Fibroblast of lung (primary cell): ENCODE measurements at regions not wholly inside any gene's neighbourhood (a gene's known extent, or its start where the extent isn't known, plus 50 kb on each side); places are given as distances from the start of the nearest gene placed in this dataset.

Experiments
- DNase-seq, 2 donors: peaks; one replicate each; pipeline versions ENCODE4 v3.0.0 to v3.0.0-alpha.2; 2010; ENCODE audit warnings: low read depth in 2 of 2
- H2AFZ ChIP-seq: 2 replicates; pipeline ENCODE4 v1.5.1; 2012; ENCODE audit warnings: low read length, control low read depth, inconsistent platforms
- H3K27ac ChIP-seq: 2 replicates; pipeline ENCODE4 v1.5.1; 2011; ENCODE audit warnings: low read length, control low read depth; ENCODE audit not compliant: insufficient read depth
- H3K27me3 ChIP-seq: 2 replicates; pipeline ENCODE4 v1.5.1; 2011; ENCODE audit warnings: mild to moderate bottlenecking, low read length; ENCODE audit not compliant: control insufficient read depth, insufficient read depth
- H3K36me3 ChIP-seq: 2 replicates; pipeline ENCODE4 v1.5.1; 2011; ENCODE audit warnings: low read length; ENCODE audit not compliant: control insufficient read depth, insufficient read depth
- H3K4me1 ChIP-seq: 2 replicates; pipeline ENCODE4 v1.5.1; 2011; ENCODE audit warnings: low read length; ENCODE audit not compliant: control insufficient read depth, insufficient read depth; ENCODE audit errors: extremely low read depth
- H3K4me2 ChIP-seq: 2 replicates; pipeline ENCODE4 v1.5.1; 2011; ENCODE audit warnings: low read length, control low read depth; ENCODE audit not compliant: insufficient read depth; ENCODE audit errors: extremely low read depth
- H3K4me3 ChIP-seq, 4 experiments: fragments of 200-600 bp in 1 of 4; sonication (generic) in 1 of 4; replicated peaks in 1 of 4; 2 replicates each; pipeline ENCODE4 v1.5.1; 2011 to 2016; ENCODE audit warnings: low read length in 4 of 4, low read depth in 3 of 4, mild to moderate bottlenecking in 3 of 4, control low read depth in 2 of 4, inconsistent platforms in 1 of 4, mixed read lengths in 1 of 4; ENCODE audit not compliant: insufficient read depth in 1 of 4; ENCODE audit errors: control extremely low read depth in 1 of 4
- H3K79me2 ChIP-seq: 2 replicates; pipeline ENCODE4 v1.5.1; 2012; ENCODE audit warnings: mild to moderate bottlenecking, low read length, inconsistent platforms; ENCODE audit not compliant: control insufficient read depth, insufficient read depth
- H3K9ac ChIP-seq: 2 replicates; pipeline ENCODE4 v1.5.1; 2011; ENCODE audit warnings: mild to moderate bottlenecking, low read length, control low read depth; ENCODE audit not compliant: insufficient read depth
- H3K9me3 ChIP-seq: 2 replicates; pipeline ENCODE4 v1.5.1; 2012; ENCODE audit warnings: low read depth, low read length; ENCODE audit not compliant: control insufficient read depth, insufficient read depth
- H4K20me1 ChIP-seq: 2 replicates; pipeline ENCODE4 v1.5.1; 2011; ENCODE audit warnings: low read length; ENCODE audit not compliant: control insufficient read depth, insufficient read depth; ENCODE audit errors: extremely low read depth
- CTCF ChIP-seq, 2 donors: IDR thresholded peaks in 1 of 2; conservative IDR thresholded peaks in 1 of 2; 1 replicate in 1 of 2; 2 replicates in 1 of 2; pipeline ENCODE4 v1.5.1; 2011 to 2012; ENCODE audit warnings: low read length in 2 of 2, control low read depth in 1 of 2, inconsistent platforms in 1 of 2, low read depth in 1 of 2, mild to moderate bottlenecking in 1 of 2
- EZH2 ChIP-seq: IDR thresholded peaks from 2 replicates; pipeline ENCODE4 v1.5.1; 2012; ENCODE audit warnings: low read length, control low read depth, mild to moderate bottlenecking; ENCODE audit errors: missing control alignments

- no peak for DNase-seq
- Histone ChIP-seq H3K9me3 (no peaks in the 10 kb centered on the region), H3K4me3 (no peak overlapping the region), H3K4me1 (no peaks in the 10 kb centered on the region), H3K27me3 (no peaks in the 10 kb centered on the region), H3K9ac (no peak overlapping the region), H2AFZ (no peak overlapping the region), H3K79me2 (no peaks in the 10 kb centered on the region), H3K4me2 (no peak overlapping the region), H3K36me3 (no peaks in the 10 kb centered on the region), H4K20me1 (no peaks in the 10 kb centered on the region), H3K27ac (no peak overlapping the region)
- TF ChIP-seq EZH2 = no peak
- TF ChIP-seq CTCF (conservative IDR thresholded peaks at IDR 0.05 in 1 of 2, IDR thresholded peaks at IDR 0.05 in 1 of 2; ENCODE audit: low read depth in 1 of 2, low read length in 2 of 2) = no peak
Measured at GRCh38 chr4:117378942-117379341, 293.6 kb upstream of the TRAM1L1 start.

GRCh38 chr4:117383468-117383867, 298.1 kb upstream of the TRAM1L1 start:
- H3K27ac ChIP-seq = no peak overlapping the region
- DNase-seq = no peak
- TF ChIP-seq EZH2 = no peak
- no peak for TF ChIP-seq CTCF (conservative IDR thresholded peaks at IDR 0.05 in 1 of 2, IDR thresholded peaks at IDR 0.05 in 1 of 2; ENCODE audit: low read depth in 1 of 2, low read length in 2 of 2)

GRCh38 chr4:117385526-117385925, 300.1 kb upstream of the TRAM1L1 start:
- H3K36me3 ChIP-seq = no peaks in the 10 kb centered on the region
- no peaks in the 10 kb centered on the region for H3K4me1 ChIP-seq
- H2AFZ ChIP-seq = no peak overlapping the region
- peak in 1 of 2 donors; percentile 57 for DNase-seq
- no peaks in the 10 kb centered on the region for H4K20me1 ChIP-seq
- H3K27ac ChIP-seq = no peak overlapping the region
- no peak overlapping the region for H3K4me3 ChIP-seq
- no peaks in the 10 kb centered on the region for H3K79me2 ChIP-seq
- no peaks in the 10 kb centered on the region for H3K9me3 ChIP-seq
- TF ChIP-seq CTCF (conservative IDR thresholded peaks at IDR 0.05 in 1 of 2, IDR thresholded peaks at IDR 0.05 in 1 of 2; ENCODE audit: low read depth in 1 of 2, low read length in 2 of 2) = no peak
- TF ChIP-seq EZH2 = no peak
- H3K4me2 ChIP-seq = no peak overlapping the region
- no peak overlapping the region for H3K9ac ChIP-seq
- no peaks in the 10 kb centered on the region for H3K27me3 ChIP-seq

More at GRCh38 chr4:117383468-117383867, 298.1 kb upstream of the TRAM1L1 start:
- H3K27me3 ChIP-seq = no peaks in the 10 kb centered on the region
- H3K9me3 ChIP-seq = no peaks in the 10 kb centered on the region
- no peak overlapping the region for H2AFZ ChIP-seq
- H3K4me2 ChIP-seq = no peak overlapping the region
- no peaks in the 10 kb centered on the region for H3K4me1 ChIP-seq
- H3K9ac ChIP-seq = no peak overlapping the region
- no peaks in the 10 kb centered on the region for H3K79me2 ChIP-seq
- no peaks in the 10 kb centered on the region for H3K36me3 ChIP-seq
- no peaks in the 10 kb centered on the region for H4K20me1 ChIP-seq
- H3K4me3 ChIP-seq = no peak overlapping the region
